H4 (cell line): ENCODE measurements at regions not wholly inside any gene's neighbourhood (a gene's known extent, or its start where the extent isn't known, plus 50 kb on each side); places are given as distances from the start of the nearest gene placed in this dataset.

ENCODE experiments used
- DNase-seq: peaks from one replicate; pipeline ENCODE4 v3.0.0-alpha.2; 2015; ENCODE audit warnings: low spot score

DNA sequence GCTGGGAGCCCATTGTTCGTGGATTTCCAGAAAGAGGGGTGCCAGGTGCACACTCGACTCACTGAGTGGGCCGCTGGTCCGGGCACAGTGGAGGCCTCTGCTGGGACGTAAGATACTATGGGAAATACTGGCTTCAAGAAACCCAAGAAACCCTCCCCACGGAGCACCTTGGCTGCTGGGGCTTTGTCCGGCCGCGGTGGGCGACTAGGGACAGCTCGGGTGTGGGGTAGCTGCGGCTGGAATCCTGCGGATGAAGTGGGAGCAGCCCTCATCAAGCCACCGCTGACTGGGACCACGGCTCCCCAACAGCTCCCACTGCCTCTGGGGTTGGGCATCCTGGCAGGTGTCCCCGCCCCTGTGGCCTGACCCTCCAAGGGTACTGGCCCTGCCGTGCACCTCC lies 69.5 kb upstream of the GATA5 start:
- no peak for DNase-seq

DNA sequence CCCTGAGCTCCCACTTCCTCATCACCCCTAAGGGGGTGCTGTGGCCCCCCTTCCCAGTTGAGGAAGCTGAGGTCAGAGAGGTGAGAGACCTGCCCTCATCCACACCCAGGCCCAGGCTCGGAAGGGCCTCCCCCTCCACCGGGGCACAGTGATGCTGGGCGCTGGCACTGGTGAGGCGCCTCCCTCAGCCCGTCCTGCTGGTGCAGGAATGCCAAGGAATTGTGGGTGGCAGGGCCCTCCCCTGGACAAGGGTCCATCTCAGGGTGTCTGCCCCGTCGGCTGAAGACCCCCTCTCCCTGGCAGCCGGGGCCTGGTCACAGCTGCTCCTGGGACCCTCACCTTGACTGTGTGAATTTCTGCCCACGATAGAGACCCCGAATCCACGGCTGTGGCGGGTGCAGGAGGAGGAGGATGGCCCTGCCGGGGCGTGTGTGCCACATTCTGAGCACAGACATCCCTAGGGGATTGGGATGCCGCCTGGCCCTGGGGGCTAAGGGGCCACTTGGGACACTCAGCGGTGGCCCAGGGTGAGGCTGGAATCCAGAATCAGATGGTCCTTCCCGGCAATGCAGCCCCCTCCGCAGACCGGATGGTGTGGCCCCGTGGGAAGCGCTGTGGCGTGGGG lies 70.2 kb upstream of the GATA5 start:
- no peak for DNase-seq

DNA sequence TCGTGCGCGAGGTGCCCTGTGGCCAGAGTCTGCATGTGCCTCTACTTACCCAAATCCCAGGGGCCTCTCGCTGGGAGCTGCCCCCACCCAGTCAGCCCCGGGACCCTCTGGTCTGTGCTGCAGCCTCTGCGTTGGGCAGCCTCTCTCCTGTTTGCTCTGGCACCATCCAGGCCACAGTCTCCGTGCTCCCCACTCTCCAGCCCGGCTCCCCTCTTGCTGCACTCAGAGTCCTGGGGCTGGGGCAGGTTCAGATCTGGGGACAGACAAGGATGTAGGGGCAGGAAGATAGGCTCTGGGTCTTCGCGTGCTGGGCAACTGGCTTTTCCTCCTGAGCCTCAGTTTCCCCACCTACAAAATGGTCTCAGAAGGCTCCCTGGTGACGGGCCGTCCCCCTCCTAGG lies 70.8 kb upstream of the GATA5 start:
- DNase-seq: no peak

DNA sequence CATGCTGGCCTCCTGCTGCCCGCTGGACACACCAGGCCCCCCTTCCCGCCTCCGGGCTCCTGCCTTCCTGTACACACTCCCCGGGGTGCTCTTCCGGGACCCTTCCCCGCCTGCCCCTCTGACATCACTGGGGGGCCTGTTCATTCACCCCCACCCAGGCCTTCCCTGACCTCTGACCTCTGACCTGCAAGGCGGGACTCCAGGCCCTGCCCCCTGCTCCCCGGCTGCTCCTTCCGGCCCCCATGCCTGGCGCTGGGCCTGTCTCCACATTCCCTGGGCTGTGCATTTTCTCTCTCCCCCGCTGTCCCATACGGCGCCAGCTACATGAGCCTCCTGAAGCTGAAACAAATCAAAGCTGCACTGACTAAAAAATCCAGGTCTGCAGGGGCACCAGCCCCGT lies 71.6 kb upstream of the GATA5 start:
- DNase-seq: no peak

DNA sequence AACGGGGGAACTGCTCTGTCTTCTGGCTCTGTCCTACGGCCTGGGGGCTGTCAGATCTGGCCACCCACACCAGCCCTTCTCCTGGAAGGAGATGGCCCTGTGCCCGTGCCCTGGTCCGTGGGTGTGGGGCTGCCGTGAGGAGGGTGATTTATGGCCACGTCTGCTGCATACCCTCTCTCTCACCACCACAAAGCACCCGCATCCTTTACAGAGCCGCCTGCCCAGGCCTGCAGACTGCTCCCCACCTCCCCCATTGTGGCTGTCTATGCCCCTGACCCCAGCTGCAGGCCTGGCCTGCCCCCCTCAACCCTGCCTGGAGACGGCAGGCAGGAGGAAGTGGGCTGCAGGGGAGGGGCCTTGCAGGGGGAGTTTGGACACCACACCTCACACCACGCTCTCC lies 72.7 kb upstream of the GATA5 start:
- DNase-seq: no peak

DNA sequence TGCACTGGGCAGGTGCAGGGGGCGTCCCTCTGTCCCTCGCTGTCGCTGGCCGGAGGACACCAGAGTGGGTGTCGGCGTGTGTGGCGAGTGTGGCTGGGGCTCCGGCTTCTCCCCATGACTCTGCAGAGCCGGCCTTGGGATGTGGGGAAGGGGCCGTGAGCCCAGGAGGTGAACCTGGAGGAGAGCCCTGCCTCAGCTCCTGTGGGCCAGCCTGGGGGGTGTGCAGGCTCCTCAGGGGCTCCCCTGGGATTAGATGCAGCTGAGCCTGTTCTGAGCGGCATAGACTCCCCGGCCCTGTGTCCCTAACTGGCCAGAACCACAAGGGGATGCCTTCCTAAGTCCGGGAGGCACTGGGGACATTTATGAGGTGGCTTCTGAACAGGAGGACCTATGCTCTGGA lies 73.2 kb upstream of the GATA5 start:
- DNase-seq: no peak

DNA sequence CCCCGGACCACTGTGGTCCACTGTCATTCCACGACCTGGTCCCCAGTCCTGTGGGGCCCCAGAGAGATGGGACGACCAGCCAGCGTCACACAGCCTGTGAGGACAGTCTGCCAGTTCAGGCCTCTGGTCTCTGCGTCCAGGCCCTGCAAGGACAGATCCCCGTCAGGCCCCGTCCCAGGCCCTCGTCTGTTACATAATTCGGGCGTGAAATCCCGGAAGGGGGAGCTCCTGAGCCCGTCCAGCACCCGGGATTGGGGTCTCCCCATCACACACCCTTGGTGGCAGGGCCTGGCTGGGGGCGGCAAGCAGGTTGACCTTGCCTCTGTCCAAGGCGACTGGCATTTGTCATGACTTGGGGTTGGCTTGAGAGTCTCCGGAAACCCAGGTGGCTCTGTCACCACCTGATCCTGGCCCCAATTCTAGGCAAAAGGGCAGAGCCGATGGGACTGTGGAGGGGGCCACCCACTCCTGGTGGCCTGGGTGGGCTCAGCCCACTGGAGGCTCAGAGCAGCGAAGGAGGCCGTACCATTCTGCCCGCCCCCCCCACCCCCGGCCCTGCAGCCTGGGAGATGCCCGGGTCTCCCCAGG lies 73.8 kb upstream of the GATA5 start:
- DNase-seq: no peak

DNA sequence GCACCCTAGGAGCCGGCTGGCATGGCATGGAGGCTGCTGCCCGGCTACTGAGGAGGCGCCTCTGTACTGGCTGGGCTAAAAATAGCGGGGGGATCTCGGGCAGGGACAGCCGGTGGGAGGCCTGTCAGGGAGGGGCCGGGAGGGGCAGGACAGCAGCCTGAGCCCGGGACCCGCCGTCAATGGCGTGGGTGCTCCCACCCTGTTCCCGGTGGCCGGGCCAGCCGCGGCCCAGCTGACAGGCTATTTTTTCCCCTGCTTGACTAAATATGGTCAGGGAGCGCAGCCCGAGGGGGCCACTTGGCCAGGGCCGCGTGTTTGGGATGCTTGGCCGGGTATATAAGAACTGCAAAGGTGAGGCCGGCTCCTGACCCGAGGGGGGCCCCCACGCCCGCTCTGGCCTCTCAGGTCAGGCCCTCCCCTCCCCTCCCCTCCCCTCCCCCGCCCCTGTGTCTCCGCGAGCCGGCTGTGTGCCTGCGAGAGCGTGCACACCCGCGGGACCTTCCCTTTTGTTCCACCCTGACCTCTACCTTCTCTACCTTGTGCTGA lies 74.4 kb upstream of the GATA5 start:
- no peak for DNase-seq

DNA sequence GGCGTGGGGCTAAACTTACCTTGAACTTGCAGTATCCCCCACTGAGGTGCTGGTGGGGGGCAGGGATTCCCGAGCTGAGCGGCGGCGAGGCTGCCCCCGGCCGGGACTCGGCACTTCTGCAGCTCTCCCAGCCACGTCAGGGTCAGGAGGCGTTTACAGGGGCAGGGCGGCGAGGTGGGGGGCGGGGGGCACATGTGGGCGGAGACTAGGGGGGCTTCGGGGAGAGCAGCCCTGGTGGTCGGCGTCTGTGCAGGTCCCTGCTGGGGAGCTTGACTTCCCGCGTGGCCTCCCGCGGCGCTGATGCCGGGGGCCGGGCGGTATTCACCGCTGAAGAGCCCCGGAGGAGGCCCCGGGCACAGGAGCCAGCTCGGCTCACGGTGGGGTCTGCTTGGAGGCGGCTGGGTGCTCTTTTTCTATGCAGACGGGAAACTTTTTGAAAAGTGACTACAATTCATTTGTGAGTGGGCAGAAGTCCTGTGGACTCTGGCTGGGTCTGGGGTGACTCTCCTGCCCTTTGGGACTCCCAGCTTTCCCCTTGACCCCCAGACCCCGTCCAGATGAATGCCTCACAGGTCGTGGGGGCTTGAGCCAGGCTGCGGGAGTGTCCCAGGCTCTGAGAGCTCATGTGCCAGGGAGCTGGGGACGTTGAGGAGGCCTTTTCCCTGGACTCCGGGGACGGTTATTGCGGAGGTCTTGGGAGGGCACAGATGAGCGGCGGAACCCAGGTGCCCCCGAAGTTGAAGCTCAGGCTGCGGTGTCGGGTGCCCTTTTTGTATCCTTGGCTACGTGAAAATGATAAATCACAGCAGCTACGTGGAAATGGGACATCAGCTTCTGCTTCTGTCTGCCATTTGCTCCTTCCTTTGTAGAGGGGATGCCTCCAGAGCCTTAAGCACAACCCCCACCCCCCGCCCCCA lies 75.9 kb upstream of the GATA5 start:
- no peak for DNase-seq

DNA sequence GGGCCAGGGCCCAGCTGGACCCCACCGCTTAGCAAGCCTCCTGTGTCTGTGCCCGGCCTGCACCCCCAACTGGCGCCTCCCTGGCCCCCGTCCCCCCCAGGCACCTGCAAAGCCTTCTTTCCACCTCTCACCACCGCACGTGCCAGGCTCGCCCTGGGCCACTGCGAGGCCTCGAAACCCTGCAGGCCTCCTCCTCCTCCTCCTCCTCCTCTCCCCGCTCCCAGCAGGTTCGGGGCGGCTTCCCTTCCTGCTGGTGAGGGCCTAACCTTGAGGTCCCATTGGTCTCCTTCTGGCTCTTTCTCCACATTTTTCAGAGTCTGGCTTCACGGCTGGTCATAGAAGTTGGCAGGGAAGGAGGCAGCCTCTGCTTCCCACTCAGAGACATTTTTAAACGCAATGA lies 76.8 kb upstream of the GATA5 start:
- DNase-seq: no peak

DNA sequence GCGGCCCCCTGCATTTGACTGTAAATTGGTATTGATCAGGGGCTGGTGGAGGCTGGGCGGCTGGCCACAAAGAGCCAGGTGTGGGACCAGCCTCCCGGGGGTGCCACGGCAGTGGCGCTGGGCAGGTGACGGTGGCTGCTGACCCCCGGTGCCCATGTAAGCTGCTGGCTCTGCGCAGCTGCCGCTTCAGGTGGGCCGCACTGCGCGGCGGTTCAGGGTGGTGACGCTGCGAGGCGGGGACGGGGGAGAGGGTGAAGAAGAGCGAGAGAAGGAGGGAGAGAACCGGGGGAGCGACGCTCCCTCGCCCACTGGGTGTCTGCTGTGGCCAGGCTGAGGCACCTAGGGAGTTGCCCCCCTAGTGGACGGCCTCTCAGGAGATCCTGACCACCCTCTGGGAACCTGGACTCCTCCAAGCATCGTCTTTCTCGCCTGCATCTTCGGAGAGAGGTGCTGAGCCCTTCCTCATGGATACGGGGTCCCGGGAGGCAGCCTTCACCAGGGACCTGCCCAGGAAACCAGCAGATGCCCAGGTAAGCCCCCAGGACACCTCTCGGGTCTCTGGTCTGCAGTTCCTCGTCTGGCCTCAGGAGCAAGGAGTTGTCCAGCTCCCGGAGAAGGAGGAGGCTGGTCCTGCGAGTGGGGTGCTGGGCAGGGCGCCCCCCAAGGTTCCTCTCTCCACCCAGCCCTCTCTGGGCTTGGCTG lies 77.5 kb upstream of the GATA5 start:
- no peak for DNase-seq

DNA sequence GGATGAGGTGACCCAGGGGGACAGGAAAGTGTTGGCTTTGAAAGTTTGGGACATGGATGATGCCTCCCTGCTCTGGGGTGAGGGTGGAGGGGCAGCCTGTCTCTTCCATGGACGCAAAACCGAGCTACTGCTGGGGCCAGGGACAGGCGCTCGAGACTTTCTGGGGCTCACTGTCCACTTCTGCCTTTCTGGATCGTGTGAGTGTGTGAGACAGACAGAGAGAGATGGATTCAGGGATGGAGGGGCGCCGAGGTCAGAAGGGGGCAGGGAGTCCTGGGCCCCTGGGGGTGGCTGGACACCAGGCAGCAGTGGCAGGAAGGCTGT lies 78.0 kb upstream of the GATA5 start:
- no peak for DNase-seq

DNA sequence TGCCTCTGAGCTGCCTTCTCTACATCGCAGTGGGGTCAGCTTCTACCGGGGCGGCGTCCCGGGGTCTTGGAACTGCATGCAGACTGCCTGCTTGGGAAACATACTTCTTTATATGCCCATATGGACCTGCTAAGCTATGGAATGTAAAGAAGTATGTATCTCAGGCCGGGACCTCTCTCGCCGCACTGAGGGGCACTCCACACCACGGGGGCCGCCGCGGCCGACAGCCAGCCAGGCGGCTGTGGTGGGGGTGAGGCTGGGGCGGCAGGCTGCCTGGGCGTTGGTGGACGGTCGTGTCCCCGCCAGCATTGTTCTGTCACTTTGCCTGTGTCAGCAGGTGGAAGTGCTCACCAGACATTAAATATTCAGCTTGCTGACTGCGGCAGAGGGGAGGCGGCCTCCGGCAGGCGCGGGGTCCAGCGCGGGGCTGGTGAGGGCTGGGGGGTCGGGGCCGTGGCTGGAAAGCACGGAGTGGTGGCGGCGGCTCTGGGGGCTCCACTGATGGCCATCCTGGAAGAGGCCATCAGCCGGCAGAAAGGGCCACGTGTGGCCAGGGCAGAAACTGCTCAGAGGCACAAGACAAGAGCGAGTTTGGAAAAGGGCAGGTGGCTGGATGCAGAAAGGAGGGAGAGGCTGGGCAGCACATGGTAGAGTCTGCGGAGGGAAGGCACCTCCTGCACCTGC lies 78.6 kb upstream of the GATA5 start:
- no peak for DNase-seq

DNA sequence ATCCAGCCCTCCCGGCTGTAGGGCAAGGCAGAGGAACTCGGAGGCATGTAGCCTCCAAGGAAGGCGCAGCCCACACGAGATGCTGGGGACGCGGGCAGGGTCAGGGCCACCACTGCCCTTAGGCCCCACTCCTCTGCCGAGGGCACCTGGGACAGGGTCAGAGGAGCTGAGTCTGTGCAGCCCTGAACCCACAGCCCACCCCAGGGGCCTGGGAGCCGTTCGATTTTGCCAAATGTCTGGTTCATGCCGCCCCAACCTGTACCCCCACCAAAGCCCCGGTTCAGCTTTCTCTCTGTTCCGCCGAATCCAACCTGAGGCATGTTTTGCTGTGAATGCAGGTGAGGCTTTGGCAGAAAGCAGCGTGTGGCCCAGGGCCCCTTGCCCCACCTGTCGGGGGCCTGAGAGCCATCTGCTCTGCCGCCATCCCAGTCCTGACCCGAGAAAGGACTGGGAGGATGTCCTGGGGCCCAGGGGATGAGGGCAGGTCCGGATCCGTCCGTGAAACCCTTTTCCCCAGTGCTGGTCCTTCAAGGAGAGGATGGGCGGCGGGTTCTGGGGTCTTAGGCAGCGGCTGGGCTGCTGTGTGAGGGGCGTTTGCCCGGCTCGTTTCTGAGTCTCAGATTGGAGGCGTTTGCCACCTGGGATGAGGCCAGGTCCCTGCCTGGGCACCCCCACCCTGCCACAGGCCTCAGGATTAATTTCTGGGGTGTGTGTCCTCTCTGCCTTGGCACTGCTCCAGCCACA lies 79.3 kb upstream of the GATA5 start:
- no peak for DNase-seq

DNA sequence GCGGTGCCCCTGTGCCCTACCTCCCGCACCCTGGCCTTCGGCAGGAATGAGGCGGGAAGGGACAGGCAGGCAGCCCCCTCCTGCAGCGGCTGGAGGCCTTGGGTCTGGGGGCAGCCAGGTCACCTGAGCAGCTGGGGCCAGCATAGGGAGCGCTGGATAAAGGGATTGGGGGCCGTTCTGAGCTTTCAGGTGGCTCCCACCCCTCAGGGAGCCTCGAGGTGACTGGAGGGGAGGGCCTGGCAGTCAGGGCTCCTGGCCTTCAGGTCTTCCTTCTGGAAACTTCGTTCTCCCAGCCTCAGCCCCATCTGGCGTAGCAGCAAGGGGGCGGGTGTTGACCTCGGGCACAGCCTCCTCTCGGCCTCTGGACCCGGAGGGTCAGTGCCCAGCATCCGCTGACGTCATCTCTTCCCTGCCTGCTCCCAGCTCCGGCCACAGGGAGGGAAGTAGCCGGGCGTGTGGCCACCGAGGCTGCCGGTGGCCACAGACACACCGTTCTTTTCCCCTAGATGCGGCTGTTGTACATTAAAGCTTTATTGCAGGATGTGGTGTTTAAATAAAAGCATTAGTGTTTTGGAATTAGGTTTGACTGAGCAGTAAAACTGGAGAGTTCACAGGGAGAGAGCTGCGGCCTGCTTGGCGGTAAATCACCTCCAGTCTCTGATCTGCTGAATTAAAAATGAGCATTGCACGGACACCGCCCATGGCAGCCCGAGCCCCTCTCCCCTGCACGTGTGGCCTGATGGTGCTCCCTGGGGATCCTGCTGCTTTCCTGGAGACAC lies 80.0 kb upstream of the GATA5 start:
- DNase-seq: no peak

DNA sequence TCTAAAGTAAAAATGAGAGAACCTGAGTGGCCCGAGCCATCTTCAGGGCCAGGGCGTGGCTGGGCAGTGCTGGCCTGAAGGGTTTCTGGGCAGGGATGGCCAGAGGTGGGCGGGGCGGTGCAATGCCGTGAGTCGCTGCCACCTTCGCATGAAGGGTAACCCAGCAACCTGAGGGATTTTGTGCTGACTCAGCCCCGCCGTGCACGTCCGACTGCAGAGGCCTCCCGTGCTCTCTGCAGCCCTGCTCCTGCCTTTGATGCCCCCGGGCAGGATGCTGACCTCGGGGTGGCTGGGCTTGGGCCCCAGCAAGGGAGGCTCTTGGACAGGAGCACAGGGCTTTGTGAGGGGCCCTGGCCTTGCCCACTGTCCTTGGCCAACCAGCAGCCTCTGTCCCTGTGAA lies 81.7 kb upstream of the GATA5 start:
- DNase-seq: peak; percentile 36

DNA sequence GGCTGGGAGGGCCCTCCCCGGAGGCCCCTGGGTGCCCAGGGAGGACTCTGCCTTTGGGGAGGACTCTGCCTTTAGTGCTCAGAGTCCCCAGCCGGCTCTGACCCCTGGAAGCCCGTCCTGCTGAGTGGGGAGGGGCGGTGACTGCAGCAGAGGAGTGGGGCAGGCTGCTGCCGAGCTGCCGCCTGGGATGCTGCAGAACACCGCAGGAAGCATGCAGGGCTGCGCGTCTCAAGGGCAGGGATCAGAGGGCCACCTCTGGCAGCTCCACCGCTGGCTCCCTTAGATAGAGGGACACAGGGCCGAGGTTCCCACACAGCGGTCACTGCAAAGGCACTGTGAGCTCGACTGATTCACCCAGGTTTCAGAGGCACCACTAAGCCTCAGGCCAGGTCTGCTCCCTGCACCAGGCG lies 82.2 kb upstream of the GATA5 start:
- no peak for DNase-seq

DNA sequence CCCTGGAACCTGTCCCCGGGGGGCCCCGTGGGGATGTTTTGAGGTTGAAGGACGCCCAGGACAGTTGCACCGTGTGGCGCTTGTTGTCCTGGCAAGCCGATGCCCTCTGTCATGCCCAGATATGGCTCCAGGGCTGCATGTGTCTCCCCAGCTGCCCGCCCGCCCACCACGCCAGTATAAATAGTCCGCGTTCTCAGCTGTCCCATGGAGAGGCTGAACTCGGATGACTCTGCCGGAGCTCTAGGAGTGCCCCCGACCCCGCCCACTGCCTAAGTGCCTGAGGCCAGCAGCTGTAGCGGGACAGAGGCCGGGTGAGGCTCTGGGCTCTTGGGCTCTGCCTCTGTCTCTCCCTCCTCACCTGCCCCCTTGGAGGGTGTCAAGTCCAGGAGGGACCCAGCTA lies 83.0 kb upstream of the GATA5 start:
- DNase-seq: no peak

DNA sequence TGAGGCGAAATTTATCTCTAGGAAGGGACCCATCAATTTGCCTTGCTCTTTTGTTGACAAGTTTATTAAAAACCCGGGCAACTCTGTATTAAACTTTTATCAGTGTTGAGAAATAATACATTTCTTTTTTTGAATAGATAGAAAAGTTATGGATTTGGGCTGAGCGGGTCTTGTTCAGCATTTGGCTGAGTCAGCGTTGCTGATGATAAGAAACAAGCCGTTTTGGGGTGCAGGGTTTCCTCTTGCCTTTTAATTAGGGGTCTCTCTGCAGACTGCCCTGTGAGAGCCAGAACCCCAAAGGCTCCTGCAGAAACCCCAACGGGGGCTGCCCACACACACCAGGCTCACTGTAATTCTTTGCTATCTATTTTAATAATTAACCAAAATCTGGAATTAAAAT lies 82.1 kb upstream of the SLCO4A1 start:
- no peak for DNase-seq

DNA sequence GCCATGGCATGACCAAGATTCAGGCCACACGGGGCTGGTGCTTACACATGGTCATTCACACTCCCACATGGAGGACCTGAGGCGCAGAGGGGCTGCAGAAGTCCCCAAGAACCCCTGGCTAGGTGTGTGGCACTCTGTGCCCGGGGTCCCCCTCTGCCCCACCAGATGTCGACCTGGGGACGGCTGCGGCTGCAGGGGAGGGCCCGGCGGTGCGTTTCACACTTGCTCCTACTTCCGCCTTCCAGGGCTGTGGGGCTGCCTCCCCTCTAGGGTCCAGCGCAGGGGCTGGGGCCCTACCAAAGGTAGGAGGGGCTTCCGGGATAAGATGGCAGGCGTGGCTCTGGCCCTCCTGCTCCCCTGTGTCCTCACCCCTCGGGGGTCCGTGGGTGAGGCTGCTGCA lies 81.1 kb upstream of the SLCO4A1 start:
- no peak for DNase-seq
